Suprapubic skin (tissue), 4 donors: ENCODE measurements at regions not wholly inside any gene's neighbourhood (a gene's known extent, or its start where the extent isn't known, plus 50 kb on each side); places are given as distances from the start of the nearest gene placed in this dataset.

Experiments used
- DNase-seq, 2 donors: peaks; one replicate each; pipeline ENCODE4 v3.0.0-alpha.2; 2019; ENCODE audit warnings: low spot score in 2 of 2
- H3K27ac ChIP-seq: fragments of 200-600 bp; sonication (generic); one replicate; pipeline ENCODE4 v1.5.1; 2019
- H3K27me3 ChIP-seq: fragments of 200-600 bp; sonication (generic); one replicate; pipeline ENCODE4 v1.5.1; 2019
- H3K36me3 ChIP-seq: fragments of 200-600 bp; sonication (generic); one replicate; pipeline ENCODE4 v1.5.1; 2019
- H3K4me1 ChIP-seq: fragments of 200-600 bp; sonication (generic); one replicate; pipeline ENCODE4 v1.5.1; 2019
- H3K4me3 ChIP-seq: fragments of 200-600 bp; sonication (generic); one replicate; pipeline ENCODE4 v1.5.1; 2019; ENCODE audit warnings: mild to moderate bottlenecking
- H3K9me3 ChIP-seq: fragments of 200-600 bp; sonication (generic); one replicate; pipeline ENCODE4 v1.5.1; 2019
- CTCF ChIP-seq, 2 donors: fragments of 200-600 bp in 1 of 2; fragments of 450-650 bp in 1 of 2; sonication (generic) in 1 of 2; IDR thresholded peaks; one replicate each; pipeline ENCODE4 v1.5.1; 2016 to 2019; ENCODE audit warnings: antibody characterized with exemption in 2 of 2, mild to moderate bottlenecking in 1 of 2, moderate library complexity in 1 of 2
- EP300 ChIP-seq: sonication (generic); formaldehyde crosslinking; IDR thresholded peaks from one replicate; pipeline ENCODE4 v1.6.1; 2017; ENCODE audit warnings: antibody characterized with exemption
- POLR2A ChIP-seq, 2 donors: fragments of 450-650 bp; IDR thresholded peaks; one replicate each; pipeline ENCODE4 v1.6.1; 2017; ENCODE audit warnings: antibody characterized with exemption in 2 of 2, mild to moderate bottlenecking in 2 of 2, moderate library complexity in 2 of 2
- POLR2AphosphoS5 ChIP-seq, 3 donors: sonication (generic); formaldehyde crosslinking; IDR thresholded peaks; one replicate each; pipeline ENCODE4 v1.6.1; 2017; ENCODE audit warnings: antibody characterized with exemption in 3 of 3
- WGBS: methylation state at CpG from one replicate; pipeline ENCODE4 v1.1.5; 2018; 5-methylcytosine and 5-hydroxymethylcytosine counted together

GRCh38 chr2:34311816-34312215, 712.7 kb upstream of the FAM98A start:
- H3K9me3 ChIP-seq, result no peaks in the 10 kb centered on the region
- 44% methylated on average over 1 of the region's 1 CpG for WGBS
- no peak for DNase-seq

GRCh38 chr2:34308140-34308539, 709.0 kb upstream of the FAM98A start:
- Histone ChIP-seq H3K9me3 (no peaks in the 10 kb centered on the region), H3K36me3 (no peaks in the 10 kb centered on the region), H3K4me3 (no peak overlapping the region), H3K4me1 (no peaks in the 10 kb centered on the region), H3K27ac (no peak overlapping the region), H3K27me3 (no peaks in the 10 kb centered on the region)
- no peak for DNase-seq
- TF ChIP-seq CTCF (IDR thresholded peaks at IDR 0.05) (no peak), POLR2A (IDR thresholded peaks at IDR 0.05) (no peak), POLR2AphosphoS5 (IDR thresholded peaks at IDR 0.05) (no peak), EP300 (no peak)
- 92% methylated on average over 2 of the region's 2 CpGs for WGBS

More at GRCh38 chr2:34311816-34312215, 712.7 kb upstream of the FAM98A start:
- Histone ChIP-seq H3K4me1 (no peaks in the 10 kb centered on the region), H3K27ac (no peak overlapping the region), H3K36me3 (no peaks in the 10 kb centered on the region), H3K4me3 (no peak overlapping the region), H3K27me3 (no peaks in the 10 kb centered on the region)
- TF ChIP-seq EP300 (no peak), POLR2A (IDR thresholded peaks at IDR 0.05) (no peak), POLR2AphosphoS5 (IDR thresholded peaks at IDR 0.05) (no peak), CTCF (IDR thresholded peaks at IDR 0.05) (no peak)

- H3K27ac ChIP-seq, result no peak overlapping the region
- 65% methylated on average over 4 of the region's 4 CpGs for WGBS
- no peak for TF ChIP-seq CTCF (IDR thresholded peaks at IDR 0.05)
- no peak for TF ChIP-seq POLR2AphosphoS5 (IDR thresholded peaks at IDR 0.05)
- no peak for TF ChIP-seq EP300
- no peak for TF ChIP-seq POLR2A (IDR thresholded peaks at IDR 0.05)
- no peak overlapping the region for H3K4me3 ChIP-seq
- H3K4me1 ChIP-seq, result no peaks in the 10 kb centered on the region
- DNase-seq, result no peak
- no peaks in the 10 kb centered on the region for H3K9me3 ChIP-seq
- H3K27me3 ChIP-seq, result no peaks in the 10 kb centered on the region
- H3K36me3 ChIP-seq, result no peaks in the 10 kb centered on the region
Observed at GRCh38 chr2:34307636-34308035, 708.5 kb upstream of the FAM98A start.

GRCh38 chr2:34306745-34307144, 707.6 kb upstream of the FAM98A start:
- H3K4me3 ChIP-seq, result no peak overlapping the region
- no peaks in the 10 kb centered on the region for H3K27me3 ChIP-seq
- no peak for TF ChIP-seq EP300
- TF ChIP-seq CTCF (IDR thresholded peaks at IDR 0.05), result no peak
- TF ChIP-seq POLR2A (IDR thresholded peaks at IDR 0.05), result no peak
- TF ChIP-seq POLR2AphosphoS5 (IDR thresholded peaks at IDR 0.05), result no peak
- no peak overlapping the region for H3K27ac ChIP-seq
- DNase-seq, result no peak
- H3K4me1 ChIP-seq, result no peaks in the 10 kb centered on the region
- no peaks in the 10 kb centered on the region for H3K36me3 ChIP-seq
- no peaks in the 10 kb centered on the region for H3K9me3 ChIP-seq

- 60% methylated on average over 3 of the region's 3 CpGs for WGBS
- no peaks in the 10 kb centered on the region for H3K27me3 ChIP-seq
- H3K4me1 ChIP-seq, result no peaks in the 10 kb centered on the region
- DNase-seq, result no peak
- H3K36me3 ChIP-seq, result no peaks in the 10 kb centered on the region
- H3K4me3 ChIP-seq, result no peak overlapping the region
- H3K9me3 ChIP-seq, result no peaks in the 10 kb centered on the region
- H3K27ac ChIP-seq, result no peak overlapping the region
- TF ChIP-seq EP300 (no peak), POLR2A (IDR thresholded peaks at IDR 0.05) (no peak), CTCF (IDR thresholded peaks at IDR 0.05) (no peak), POLR2AphosphoS5 (IDR thresholded peaks at IDR 0.05) (no peak)
Observed at GRCh38 chr2:34305587-34305986, 706.5 kb upstream of the FAM98A start.
